Fibroblast of upper back skin (primary cell): ENCODE measurements at regions not wholly inside any gene's neighbourhood (a gene's known extent, or its start where the extent isn't known, plus 50 kb on each side); places are given as distances from the start of the nearest gene placed in this dataset.
A peak's percentile ranks its signal among the peaks of the same experiment; 100 is the strongest.
"Not testable (repeated sequence)": the region's sequence is repeated elsewhere in the genome, so short reads cannot be mapped to it uniquely, and the experiment has no call there.

ENCODE experiments used
- DNase-seq: peaks from one replicate; pipeline ENCODE4 v3.0.0-alpha.2; 2013

- DNase-seq: no peak
These were observed 76.0 kb upstream of the PICALM start for GRCh38 chr11:86144846-86145245.

GRCh38 chr11:86144087-86144486 lies 75.2 kb upstream of the PICALM start:
- not testable (repeated sequence) for DNase-seq

- no peak for DNase-seq
These were observed 74.5 kb upstream of the PICALM start for GRCh38 chr11:86143087-86144030.

- DNase-seq: no peak
These were observed 73.3 kb upstream of the PICALM start for GRCh38 chr11:86142170-86142569.

GRCh38 chr11:86141727-86142126 lies 72.8 kb upstream of the PICALM start:
- DNase-seq: peak; percentile 30

- DNase-seq: no peak
These were observed 71.6 kb upstream of the PICALM start for GRCh38 chr11:86140334-86140990.

- no peak for DNase-seq
These were observed 70.1 kb upstream of the PICALM start for GRCh38 chr11:86138958-86139357.

GRCh38 chr11:86136538-86136937 lies 67.7 kb upstream of the PICALM start:
- no peak for DNase-seq

- DNase-seq: no peak
These were observed 66.4 kb upstream of the PICALM start for GRCh38 chr11:86135319-86135714.

GRCh38 chr11:86134580-86135318 lies 65.9 kb upstream of the PICALM start:
- no peak for DNase-seq

GRCh38 chr11:86132667-86133249 lies 63.9 kb upstream of the PICALM start:
- no peak for DNase-seq

GRCh38 chr11:86129740-86130540 lies 61.1 kb upstream of the PICALM start:
- no peak for DNase-seq

GRCh38 chr11:86128914-86129313 lies 60.0 kb upstream of the PICALM start:
- no peak for DNase-seq

- no peak for DNase-seq
These were observed 58.0 kb upstream of the PICALM start for GRCh38 chr11:86126862-86127261.

- DNase-seq: no peak
These were observed 55.7 kb upstream of the PICALM start for GRCh38 chr11:86124251-86125233.

- no peak for DNase-seq
These were observed 53.9 kb upstream of the PICALM start for GRCh38 chr11:86122773-86123172.

GRCh38 chr11:86120807-86121206 lies 51.9 kb upstream of the PICALM start:
- no peak for DNase-seq

GRCh38 chr11:86119906-86120305 lies 51.0 kb upstream of the PICALM start:
- no peak for DNase-seq

GRCh38 chr11:86119077-86119476 lies 50.2 kb upstream of the PICALM start:
- DNase-seq: no peak
